ENCODE measurements at regions not wholly inside any gene's neighbourhood (a gene's known extent, or its start where the extent isn't known, plus 50 kb on each side); places are given as distances from the start of the nearest gene placed in this dataset.

DNA sequence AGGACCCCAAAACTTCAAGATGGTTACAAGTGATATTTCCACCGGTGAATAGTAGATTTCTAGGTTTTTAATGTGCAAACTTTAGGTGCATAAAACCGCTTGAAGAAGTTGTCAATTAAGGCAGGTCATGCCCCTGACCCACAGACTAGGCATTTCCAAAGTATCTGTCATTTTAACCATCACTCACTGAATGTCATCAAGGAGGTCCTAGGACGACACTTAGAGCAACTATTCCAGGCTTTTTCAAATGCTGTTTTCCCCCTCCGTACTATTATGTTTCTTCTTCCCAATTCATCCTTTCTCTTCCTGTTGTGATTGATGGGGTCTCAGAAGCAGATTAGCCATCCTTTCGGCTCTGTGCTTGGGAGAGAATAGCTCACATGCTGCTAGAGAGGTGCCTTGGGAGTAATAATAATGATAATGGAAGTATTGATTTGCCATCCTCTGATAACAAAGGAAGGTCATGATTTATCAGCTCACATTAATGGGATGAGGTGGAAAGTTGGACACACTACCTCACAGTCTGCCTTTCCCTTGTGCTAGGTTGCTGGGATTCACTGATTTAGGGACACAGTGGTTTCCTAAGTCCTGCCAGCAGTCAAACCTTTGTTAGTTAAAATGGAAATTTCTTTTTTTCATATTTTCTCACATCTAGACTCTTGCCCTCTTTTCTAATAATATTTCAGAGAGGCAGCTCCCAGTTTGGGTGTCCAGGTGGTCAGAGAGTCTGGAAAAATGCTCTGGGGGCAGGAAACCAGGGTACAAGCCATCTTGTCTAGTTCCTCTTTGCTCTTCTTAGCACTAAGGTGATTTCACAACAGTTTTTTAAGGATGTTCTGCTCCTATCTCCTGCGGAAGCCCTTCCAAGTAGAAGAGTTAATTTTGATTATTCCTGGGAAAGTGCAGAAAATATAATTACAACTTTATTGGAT, 67.0 kb downstream of the PTTG1 start:
- TF ChIP-seq, protein P1, sequence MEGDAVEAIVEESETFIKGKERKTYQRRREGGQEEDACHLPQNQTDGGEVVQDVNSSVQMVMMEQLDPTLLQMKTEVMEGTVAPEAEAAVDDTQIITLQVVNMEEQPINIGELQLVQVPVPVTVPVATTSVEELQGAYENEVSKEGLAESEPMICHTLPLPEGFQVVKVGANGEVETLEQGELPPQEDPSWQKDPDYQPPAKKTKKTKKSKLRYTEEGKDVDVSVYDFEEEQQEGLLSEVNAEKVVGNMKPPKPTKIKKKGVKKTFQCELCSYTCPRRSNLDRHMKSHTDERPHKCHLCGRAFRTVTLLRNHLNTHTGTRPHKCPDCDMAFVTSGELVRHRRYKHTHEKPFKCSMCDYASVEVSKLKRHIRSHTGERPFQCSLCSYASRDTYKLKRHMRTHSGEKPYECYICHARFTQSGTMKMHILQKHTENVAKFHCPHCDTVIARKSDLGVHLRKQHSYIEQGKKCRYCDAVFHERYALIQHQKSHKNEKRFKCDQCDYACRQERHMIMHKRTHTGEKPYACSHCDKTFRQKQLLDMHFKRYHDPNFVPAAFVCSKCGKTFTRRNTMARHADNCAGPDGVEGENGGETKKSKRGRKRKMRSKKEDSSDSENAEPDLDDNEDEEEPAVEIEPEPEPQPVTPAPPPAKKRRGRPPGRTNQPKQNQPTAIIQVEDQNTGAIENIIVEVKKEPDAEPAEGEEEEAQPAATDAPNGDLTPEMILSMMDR (IDR thresholded peaks at IDR 0.05) = no peak
- DNase-seq (no peak), ATAC-seq (no peak)
- H3K36me3 ChIP-seq (ENCODE audit: low read depth) = no peaks in the 10 kb centered on the region
- no peaks in the 10 kb centered on the region for H3K4me1 ChIP-seq (ENCODE audit: low read depth)
- H3K4me3 ChIP-seq = no peak overlapping the region
- intact Hi-C loops (cut with DNase I, micrococcal nuclease) = no loop called here
- no peaks in the 10 kb centered on the region for H3K9me3 ChIP-seq

DNA sequence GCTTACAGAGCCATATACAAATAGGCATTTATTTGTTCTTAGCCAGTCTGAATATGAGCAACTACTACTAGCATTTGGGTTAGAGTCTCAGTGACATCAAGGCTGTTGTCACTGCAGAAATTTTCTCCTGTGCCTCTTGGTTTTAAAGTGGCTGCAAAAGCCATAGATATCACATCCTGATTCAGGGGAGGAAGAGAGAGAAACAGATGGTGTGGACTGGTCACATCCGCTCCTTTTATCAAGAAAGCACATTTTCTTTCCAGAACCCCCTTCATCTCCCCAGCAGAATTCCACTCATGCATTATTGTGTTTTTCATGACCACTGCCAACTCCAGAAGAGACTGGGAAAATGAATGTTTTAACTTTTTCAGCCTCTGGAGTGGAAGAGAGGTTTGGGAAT, 69.8 kb downstream of the PTTG1 start:
- intact Hi-C loops (cut with DNase I, micrococcal nuclease) = no loop called here
- Histone ChIP-seq H3K36me3 (ENCODE audit: low read depth) (no peaks in the 10 kb centered on the region), H3K4me1 (ENCODE audit: low read depth) (no peaks in the 10 kb centered on the region)

DNA sequence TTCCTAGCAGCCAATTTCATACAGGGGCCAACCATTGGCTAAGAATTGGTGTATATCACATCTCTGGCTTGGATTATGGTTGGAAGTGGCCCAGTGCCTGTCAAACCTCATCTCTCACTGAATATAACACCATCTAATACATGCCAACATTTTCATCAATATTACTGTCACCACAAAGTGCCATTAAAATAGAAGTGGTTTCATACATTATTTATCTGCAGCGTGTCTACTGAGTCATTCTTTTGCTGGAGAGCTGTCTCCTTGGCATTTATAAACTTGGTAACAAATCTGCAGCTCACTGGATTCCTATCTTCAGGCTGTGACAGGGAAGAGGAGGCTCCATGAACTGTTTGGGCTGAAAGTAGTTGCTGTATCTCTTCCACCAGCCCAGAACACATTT, 70.9 kb downstream of the PTTG1 start:
- Histone ChIP-seq H3K9me3 (no peaks in the 10 kb centered on the region), H3K4me1 (ENCODE audit: low read depth) (no peaks in the 10 kb centered on the region), H3K4me3 (no peak overlapping the region), H3K36me3 (ENCODE audit: low read depth) (no peaks in the 10 kb centered on the region)
- intact Hi-C loops (cut with DNase I, micrococcal nuclease) = no loop called here
- ATAC-seq (no peak), DNase-seq (no peak)
- TF ChIP-seq, protein P1 (IDR thresholded peaks at IDR 0.05) = no peak

More for the DNA sequence above, 69.8 kb downstream of the PTTG1 start:
- DNase-seq = no peak
- TF ChIP-seq, protein P1 (IDR thresholded peaks at IDR 0.05) = no peak
- Histone ChIP-seq H3K9me3 (no peaks in the 10 kb centered on the region), H3K4me3 (no peak overlapping the region)
- no peak for ATAC-seq

DNA sequence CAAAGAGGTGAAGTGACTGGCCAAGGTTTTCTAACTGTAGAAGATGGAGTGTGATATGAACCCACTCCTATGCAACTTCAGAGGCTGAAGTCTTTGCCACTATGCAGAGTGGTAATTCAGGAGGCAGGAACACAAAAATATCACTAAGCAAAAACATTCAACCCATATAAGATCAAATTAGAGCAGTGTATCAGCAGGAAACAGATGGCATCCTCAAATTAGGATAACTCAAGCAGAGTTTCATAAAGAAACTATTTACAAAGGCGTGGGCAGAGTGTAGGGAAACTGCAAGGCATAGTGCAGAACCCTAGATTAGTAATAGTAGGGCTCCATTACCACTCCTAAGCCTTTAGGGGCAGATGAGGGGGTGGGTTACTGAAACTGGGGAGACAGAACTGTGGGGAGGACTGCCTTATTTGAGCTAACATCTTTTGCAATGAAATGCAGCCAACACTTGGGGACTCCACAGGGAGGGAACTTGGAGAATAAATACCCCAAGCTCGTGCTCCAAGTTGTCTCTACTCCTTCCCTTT, 72.2 kb downstream of the PTTG1 start:
- Histone ChIP-seq H3K4me1 (ENCODE audit: low read depth) (no peaks in the 10 kb centered on the region), H3K9me3 (no peaks in the 10 kb centered on the region), H3K36me3 (ENCODE audit: low read depth) (no peaks in the 10 kb centered on the region), H3K4me3 (no peak overlapping the region)
- ATAC-seq = no peak
- DNase-seq = no peak
- intact Hi-C loops (cut with DNase I, micrococcal nuclease) = no loop called here
- TF ChIP-seq, protein P1 (IDR thresholded peaks at IDR 0.05) = no peak

- H3K4me1 ChIP-seq (ENCODE audit: low read depth) = no peaks in the 10 kb centered on the region
- no peaks in the 10 kb centered on the region for H3K9me3 ChIP-seq
- TF ChIP-seq, protein P1 (IDR thresholded peaks at IDR 0.05) = no peak
- DNase-seq = no peak
- H3K36me3 ChIP-seq (ENCODE audit: low read depth) = no peaks in the 10 kb centered on the region
- ATAC-seq = no peak
- intact Hi-C loops (cut with DNase I, micrococcal nuclease) = no loop called here
- H3K4me3 ChIP-seq = no peak overlapping the region
Measured at GRCh38 chr5:160494451-160494850, 72.8 kb downstream of the PTTG1 start.
